ENCODE measurements at regions not wholly inside any gene's neighbourhood (a gene's known extent, or its start where the extent isn't known, plus 50 kb on each side); places are given as distances from the start of the nearest gene placed in this dataset.

DNA sequence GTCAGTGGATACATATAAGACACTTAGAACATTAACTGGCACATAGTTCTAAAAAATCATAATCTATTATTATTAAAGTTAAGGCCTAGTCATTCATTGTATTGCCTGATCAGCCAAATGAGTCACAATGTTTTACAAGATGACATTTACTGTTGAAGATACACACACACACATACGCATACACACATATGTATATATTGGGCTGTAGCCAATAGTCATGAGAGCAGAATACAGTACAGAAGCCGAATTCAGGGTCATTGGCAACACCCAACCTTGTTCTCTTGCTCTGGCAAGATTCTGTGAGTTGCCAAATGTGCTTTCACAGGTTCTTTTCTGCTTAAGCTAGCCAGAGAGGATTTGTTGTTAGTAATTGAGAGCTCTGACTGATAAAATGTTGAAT is 922.8 kb upstream of the MAP3K7 start:
- no peak for DNase-seq (ENCODE audit: low spot score)

DNA sequence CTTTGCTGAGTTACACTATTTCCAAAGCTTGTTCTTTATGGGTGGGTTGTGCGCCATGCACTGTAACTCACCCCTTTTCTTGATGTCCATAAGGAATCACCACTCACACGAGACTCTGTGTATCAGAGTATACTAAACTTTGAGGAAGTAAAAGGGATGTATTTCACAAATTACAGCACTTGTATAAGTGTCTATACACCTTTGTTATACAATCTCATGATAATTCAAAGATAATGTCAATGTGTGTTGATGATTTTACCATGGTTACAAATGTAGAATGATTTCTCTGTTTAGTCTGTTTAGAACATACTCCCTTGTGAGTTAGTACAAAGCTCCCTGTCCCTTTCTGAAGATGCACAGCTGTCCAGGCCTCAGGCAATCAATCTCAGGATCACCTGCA is 922.2 kb upstream of the MAP3K7 start:
- no peak for DNase-seq (ENCODE audit: low spot score)

DNA sequence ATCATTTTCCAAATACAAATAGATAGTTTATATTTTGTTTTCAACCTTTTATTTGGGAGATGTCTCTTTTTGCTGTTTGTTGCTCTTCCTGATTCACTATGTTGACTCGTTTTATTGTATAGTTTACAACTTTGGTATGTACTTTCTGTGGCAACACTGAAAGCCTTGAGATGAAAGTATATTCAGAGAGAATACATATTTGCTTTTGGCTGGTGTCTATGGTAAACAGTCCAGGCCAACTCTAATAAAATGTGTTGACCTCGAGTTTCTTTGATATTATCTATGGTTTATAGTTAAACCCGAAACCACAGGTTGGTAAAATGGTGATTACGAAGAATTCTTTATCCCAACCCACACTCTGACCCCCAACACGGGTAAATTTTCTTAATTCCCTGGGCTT is 919.6 kb upstream of the MAP3K7 start:
- no peak for DNase-seq (ENCODE audit: low spot score)

DNA sequence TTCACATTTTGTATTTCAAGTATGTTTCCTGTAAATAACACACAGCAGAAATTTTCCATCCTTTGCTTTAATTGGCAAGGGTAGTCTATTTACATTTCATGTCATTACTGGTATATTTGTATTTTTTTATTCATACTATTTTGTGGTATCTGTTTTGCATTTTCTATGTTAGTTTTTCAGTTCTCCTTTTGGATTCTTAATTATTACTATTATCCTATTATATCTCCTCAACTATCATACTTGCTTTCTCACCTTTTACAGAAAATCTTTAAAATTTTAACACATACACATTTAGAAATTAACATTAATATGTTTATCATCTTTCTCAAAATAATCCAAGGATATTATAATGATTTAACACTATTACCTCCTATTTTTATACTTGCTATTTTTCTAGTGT is 918.3 kb upstream of the MAP3K7 start:
- no peak for DNase-seq (ENCODE audit: low spot score)

DNA sequence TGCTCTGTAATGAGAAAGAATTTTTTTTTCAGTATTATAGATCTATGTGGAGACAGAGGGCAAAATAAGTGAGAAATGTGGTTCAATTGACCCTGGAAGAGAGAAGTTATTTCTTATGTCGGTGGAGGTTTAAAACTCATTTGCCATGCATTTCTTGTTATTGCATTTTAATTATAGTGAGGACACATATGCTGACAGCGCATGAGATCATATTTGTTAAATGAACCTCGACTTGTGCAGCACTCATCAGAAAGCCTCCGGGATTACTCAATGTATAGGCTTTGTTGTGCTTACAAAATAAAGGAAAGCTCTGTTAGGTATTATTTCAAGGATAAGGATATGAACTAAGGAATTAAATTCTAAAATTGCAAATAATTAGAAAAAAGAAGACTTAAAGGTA is 915.1 kb upstream of the MAP3K7 start:
- no peak for DNase-seq (ENCODE audit: low spot score)

DNA sequence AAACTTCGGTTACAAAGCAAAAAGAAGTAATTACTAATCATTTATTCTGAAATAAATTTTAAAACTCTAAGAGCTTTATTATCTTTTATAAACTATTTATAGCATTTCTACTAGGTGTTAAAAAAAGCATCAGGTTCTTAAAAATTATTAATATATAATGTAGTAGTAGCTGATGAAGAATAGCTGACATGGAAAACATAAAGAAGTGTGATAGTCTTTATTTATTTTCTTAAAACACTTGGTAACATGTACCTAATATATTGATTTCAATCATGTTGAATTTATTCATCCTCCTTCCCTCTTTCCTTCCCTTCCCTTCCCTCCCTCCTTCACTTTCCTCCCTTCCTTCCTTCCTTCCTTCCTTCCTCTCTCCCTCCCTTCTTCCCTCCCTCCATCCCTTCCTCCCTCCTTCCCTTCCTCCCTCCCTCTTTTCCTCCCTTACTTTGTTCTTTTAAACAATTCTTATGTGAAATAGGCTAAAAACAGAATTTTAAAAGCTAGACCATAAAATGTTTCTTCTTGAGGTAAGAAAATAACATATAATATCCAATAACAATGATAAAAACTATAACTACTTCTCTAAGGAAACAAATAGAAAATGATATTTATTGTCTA is 913.9 kb upstream of the MAP3K7 start:
- DNase-seq (ENCODE audit: low spot score), result no peak

DNA sequence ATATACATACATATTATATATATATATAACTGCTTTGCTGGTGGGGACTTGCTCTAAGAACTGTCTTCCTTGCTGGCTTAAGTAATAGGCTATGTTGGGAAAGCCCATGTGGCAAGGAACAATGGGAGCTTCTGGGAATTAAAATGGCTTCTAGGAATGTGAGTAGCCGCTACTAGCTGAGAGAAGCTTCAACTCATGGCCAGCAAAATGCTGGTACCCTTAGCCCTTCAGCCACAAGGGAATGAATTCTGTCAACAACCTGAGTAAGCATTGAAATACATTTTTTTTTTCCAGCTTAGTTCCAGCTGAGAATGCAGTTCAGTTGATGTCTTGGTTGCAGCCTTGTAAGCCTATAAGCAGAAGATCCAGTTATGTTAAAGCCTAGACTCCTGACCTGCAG is 911.7 kb upstream of the MAP3K7 start:
- DNase-seq (ENCODE audit: low spot score), result no peak

DNA sequence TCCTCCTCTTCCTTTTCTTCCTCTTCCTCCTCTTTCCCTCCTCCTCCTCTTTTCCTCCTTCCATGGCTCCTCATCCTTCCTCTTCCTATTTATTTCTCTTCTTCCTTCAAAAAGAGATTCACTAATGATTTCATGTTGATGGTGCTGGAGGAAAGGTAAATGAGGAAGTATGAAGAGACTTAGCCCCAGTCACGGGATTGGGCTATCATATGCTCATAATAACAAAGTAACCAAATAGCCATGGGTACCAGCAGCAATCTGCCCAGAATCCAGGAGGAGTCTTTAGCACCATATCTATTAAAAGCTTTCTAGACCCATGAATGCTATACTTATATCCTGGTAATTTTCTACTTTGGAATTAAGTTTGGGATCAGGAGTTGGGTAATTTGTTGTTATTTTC is 910.9 kb upstream of the MAP3K7 start:
- DNase-seq (ENCODE audit: low spot score), result no peak

DNA sequence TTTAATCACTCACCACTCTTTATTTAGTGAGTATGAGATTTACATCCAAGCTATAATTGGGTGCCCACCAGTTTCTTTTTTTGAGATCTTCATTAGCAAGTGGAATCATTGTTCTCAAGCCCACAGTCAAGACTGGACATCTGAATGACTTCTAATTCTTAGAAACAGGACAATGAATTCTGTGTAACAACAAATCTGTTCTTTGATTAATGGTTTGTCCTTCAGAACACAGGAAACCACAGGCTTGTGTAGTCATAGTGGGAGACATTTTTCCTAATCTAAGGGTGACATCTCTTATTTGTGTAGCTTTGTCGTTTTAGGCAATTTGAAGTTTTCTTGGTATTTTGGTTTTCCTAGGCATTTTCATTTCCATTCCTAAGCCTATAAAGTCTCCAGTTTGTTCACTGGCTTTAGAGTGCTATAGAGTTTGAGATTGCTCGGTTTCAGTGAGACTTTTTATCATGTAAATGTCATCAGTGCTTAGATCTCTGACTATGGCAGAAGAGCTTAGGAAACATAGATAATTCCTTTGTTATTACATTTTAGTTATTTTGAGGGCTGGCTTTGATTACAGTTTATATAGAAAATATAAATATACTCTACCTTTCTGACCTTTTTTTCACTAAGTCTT is 903.9 kb upstream of the MAP3K7 start:
- no peak for DNase-seq (ENCODE audit: low spot score)

DNA sequence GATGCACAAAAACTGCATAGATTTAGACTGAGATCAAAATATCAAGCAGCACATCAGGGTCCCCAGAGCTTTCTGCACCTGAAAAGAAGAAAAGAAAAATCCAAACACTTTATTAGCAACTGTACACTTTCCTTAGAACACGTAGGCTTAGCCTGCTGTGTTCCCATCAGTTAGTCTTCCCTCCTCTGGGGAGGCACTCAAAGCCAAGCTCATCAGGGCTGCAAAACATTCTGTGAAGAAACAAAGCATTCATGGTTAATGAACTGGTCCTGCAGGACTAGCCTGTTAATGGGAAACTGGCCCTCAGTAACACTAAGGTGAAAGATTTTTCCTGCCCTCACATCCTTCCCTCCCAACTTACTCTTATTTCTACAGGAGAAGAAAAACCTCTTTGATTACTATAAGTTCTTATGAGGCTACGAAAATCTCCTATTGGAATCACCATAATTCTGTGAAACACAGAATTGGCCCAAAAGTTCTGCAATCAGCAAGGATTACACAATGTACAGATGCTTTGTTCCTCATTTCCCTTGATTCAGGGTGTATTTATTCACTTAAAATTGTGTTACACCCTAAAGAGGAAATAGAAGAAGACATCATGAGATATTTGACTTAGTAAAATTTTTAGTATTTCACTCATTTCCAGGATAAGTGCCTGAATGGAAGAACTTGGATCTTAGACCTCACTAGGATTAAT is 901.0 kb upstream of the MAP3K7 start:
- DNase-seq (ENCODE audit: low spot score), result no peak

DNA sequence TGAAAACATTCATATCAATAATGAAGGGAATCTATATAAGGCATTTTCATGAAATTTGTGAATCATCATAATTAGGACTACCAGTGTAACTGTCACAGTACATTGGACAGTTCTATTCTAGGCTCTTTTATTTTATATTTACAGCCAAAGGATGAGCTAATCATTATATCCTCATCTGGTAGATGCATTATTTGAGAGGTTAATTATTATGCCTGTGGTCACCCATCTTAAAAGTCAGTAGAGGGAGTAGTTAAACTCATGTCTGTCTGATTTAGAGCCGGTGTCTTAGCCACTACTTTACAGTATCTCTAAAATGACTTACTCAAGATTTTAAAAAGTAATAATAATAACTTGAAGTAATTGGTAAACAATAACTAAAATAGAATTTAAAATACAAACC is 899.3 kb upstream of the MAP3K7 start:
- DNase-seq (ENCODE audit: low spot score), result no peak

DNA sequence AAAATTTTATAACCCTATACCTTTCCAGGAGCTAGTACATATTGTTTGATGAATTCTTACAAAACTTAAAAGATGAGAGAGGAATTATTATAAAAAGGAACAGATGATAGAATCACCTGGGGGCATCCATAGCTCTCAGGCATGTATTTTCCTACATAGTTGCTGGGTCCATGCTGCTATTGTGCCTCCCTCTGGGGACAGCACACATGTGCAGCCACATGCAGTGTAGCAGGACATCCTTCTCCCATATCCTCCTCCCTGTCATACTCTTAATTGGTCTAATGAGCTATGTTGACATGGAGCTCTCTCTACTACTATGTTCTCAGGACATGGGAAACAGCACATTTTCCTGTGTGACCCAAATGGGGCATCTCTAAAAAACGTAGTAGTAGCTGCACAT is 898.2 kb upstream of the MAP3K7 start:
- DNase-seq (ENCODE audit: low spot score), result no peak

DNA sequence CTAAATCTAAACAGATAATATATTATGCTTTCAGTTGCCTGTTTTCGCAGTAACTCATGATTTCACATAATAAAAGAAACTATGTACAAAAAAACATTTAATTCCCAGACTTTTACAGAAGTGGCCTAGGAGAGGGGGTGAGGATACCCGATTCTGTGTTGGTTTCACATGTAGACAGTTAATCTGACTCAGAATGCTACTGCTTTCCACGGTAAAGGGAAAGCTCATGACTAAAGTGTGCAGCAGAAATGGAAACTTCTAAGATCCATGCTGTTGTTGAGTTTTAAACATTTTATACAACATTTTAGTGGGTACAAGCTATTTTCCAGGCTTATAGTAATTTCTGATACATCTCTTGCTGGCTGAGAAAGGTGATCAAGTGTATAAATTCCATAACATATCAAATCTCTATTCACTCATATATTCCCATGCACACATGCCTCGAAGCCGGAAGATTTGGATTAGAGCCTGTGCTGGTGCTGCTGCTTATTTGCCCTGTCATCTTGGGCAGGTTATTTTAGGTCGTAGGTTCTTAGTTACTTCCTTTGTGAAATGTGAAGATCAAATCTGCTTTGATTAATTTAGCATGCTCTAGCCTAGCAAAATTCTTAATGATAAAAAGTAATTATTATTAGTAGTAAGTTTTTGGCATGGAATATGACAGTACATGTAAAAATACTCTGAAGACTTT is 896.7 kb upstream of the MAP3K7 start:
- no peak for DNase-seq (ENCODE audit: low spot score)

DNA sequence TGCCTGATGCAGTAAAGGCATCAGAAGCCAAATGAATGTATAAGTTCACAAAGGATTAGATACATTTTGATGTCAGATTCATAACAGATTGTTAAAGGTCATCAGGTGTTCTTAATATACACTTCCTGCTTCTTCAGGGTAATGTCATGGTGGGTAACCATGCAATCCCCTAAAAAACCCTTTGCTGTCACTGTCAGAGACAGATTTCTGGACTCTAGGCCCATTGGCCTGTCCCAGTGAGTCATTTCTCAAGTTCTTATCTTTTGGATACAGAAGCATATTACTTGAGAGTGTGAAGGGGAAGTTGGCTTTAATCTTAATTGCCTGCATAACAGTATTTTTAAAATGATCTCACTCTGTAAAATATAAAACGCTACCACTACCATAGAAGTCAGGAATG is 895.6 kb upstream of the MAP3K7 start:
- no peak for DNase-seq (ENCODE audit: low spot score)

DNA sequence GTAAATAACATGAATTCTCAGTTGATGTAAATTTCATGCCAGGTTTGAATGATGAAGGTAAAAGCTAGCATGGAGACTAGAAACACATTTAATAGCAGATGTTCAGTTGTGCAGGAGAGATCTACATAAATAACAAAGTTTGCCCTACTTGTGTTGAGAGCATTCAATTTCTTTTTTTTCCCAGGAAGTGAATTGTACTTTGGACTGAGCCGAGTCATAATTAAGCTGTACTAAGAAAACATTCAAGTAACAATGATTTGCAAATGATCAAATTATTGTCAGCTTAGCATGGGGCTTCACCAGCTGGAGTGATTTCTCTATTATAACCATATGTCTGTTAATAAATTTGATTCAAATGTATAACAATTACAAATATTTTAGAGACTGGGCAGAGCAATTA is 893.5 kb upstream of the MAP3K7 start:
- DNase-seq (ENCODE audit: low spot score), result no peak

DNA sequence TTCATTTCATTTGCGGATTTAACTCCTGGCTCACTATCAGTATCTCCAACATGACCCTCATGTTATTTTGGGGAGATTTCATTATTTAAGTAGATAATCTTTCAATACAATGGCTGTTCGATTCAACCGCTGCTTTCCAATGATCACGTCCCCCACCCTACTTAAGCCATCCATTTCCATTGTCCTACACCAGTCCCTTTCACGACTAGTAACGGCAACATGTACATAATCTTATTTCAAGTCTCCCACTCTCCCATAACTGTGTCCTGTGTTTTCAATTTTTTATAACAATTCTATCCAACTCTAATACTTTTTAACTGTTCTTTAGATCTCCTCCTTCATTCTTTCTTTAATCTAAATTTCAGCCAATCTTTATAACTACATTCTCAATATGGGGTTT is 890.8 kb upstream of the MAP3K7 start:
- no peak for DNase-seq (ENCODE audit: low spot score)

DNA sequence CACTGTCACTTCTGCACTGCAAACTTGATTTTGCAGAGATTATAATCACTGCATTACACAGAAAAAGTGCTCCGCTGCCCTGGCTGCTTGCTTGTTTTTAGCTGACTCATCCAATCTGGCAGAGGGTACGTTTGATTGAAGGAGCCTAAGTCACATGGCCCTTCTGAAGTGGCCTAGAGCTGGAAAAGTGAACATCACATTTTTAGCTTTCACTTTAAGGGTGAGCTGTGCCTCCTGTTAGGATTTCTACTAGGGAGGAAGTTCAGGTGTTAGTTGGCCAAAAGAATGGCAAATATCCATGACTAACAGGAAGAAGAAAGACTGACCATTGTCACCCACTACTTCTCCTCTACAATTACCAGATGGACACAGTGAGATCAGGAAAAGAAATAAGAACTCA is 889.1 kb upstream of the MAP3K7 start:
- peak; percentile 14 for DNase-seq (ENCODE audit: low spot score)

DNA sequence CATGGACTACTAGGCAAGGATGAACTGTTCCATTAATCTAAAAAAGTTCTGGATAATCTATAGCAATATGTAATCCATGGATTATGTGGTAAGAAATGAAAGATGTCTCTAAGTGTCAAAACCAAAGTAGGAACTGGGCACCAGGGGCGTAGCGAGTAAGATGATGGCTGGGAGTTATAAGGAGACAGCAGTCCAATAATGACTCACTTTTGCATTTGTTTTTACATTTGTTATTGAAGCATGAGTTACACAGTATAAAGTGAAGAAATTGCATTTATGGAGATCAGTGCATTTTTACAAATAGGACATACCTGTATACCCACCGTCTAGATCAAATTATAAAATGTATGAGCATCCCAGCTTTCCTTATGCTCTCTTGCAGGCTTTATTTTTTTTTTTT is 878.5 kb upstream of the MAP3K7 start:
- DNase-seq (ENCODE audit: low spot score), result no peak

DNA sequence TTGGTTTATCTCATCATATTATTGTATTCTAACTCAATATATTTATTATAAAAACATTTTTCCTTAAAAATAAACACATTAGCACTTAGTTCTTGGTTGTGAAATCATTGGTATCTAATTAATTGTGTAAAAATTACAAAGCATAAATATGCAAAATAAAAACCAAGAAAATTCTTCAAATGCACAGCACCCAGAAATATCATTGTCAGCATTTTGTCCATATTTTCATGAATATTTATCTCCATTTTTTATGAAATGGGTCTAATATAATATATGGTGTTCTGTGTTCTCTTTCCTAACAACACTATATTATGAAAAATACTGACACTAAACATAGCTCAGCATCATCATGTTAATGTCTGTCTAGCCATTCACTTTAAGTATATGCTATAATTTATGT is 877.8 kb upstream of the MAP3K7 start:
- no peak for DNase-seq (ENCODE audit: low spot score)

DNA sequence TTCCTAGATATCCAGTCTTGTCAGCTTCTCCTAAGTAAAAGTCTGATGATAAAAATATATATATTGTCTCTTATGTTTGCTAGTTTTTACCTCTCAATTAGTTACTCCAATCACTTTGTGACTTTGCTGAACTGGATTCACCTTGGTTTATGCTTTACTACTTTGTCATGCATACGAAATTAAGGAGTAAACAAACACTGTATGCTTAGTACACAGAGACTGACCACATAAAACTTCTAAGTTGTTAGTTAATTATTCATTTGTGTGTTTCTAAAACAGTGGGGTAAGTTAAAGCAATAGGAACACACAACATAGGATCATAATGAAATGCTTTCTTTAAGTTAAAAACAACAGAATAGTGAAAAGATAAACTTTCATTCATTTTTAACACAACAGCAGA is 877.3 kb upstream of the MAP3K7 start:
- no peak for DNase-seq (ENCODE audit: low spot score)

DNA sequence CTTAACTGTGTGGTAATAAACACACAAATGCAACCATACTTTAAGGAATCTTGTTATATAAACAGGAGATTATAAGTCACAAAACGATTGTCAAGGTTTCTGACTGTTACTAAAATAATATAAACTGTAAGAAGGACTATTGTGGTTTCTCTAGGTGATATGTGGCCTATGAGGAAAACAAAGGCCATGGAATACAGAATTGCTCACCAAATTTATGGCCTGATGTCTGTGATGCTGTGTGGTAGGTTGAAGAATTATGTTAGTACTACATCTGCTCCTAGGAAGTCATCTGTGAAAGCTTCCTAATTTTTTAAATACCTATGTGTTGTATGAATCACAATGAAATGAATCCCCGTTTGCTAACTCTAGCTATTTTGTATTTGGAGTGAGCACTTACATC is 875.4 kb upstream of the MAP3K7 start:
- no peak for DNase-seq (ENCODE audit: low spot score)

DNA sequence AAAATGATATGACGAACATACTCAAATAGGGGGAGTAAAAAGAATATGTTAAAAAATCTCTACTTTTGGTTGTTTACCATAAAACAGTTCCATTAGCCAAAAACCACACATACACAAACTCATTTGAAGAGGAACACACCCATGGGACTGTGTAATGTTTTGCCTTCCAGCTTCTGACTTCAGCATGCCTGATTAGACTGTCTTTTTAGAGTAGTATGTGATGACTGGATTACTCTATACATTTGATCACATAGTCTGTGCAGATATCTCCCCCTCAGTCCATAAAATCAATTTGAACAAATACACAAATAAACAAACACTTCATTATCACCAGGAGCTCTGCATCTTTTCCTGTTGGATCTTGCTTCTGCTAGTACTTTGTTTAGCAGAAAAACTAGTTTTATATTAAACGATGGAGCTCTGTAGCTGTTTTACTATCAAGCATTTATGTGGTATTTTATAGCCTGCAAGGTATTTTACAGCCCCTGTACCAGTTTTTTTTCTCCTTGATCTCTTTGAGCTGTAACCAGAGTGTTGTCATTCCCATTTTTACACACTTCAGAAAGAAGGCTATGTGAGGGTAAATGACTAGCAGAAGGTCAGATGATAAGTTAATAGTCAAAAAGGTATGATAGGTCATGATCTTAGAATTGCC is 866.5 kb upstream of the MAP3K7 start:
- DNase-seq (ENCODE audit: low spot score), result no peak

DNA sequence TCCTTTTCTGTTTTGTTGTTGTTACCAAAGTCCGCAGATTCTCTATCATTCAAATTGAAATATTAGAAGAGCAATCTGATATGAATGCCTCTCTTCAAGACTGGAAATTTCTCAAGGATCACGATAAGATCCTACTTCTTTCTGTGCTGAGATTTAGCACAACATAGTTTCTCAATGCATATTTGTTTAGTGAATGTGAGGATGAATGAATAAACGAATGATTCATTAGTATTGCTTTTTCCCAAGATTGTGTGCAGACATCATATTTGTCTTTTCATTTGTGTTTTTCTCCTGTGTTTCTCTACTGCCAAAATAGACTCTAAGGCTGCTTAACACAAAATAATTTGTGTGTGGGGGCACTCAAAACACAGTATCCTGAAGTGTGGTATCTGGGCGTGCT is 862.7 kb upstream of the MAP3K7 start:
- no peak for DNase-seq (ENCODE audit: low spot score)
